NAMALWA (cell line): ENCODE measurements at regions not wholly inside any gene's neighbourhood (a gene's known extent, or its start where the extent isn't known, plus 50 kb on each side); places are given as distances from the start of the nearest gene placed in this dataset.
"Not testable (repeated sequence)": the region's sequence is repeated elsewhere in the genome, so short reads cannot be mapped to it uniquely, and the experiment has no call there.

Source experiments
- DNase-seq: peaks from one replicate; pipeline ENCODE4 v3.0.0-alpha.2; 2015; ENCODE audit warnings: low spot score

DNA sequence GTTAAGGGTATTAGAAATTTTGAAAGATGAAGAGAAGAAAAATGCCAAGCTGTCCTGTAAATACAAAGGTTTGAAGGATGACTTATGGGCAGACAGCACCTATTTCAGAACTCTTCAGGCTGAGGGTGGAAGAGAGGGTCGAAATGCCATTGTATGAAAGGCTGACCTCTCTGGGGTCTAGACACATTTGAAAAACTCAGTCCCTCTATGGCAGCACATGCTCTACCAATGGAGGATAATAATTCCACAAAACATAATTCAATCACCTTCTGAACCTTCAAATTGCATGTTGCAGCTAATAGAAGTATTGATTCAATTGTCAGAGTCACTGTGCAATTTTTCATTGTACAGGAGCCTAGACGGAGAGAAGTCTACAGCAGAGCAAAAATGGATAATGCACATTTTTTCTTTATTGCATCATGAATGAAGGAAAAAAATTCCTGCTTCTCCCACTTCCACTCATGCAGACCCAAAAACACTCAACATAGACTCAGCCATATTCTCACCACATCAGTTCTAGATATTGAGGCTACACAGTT lies 569.1 kb downstream of the TBL1XR1 start:
- no peak for DNase-seq

DNA sequence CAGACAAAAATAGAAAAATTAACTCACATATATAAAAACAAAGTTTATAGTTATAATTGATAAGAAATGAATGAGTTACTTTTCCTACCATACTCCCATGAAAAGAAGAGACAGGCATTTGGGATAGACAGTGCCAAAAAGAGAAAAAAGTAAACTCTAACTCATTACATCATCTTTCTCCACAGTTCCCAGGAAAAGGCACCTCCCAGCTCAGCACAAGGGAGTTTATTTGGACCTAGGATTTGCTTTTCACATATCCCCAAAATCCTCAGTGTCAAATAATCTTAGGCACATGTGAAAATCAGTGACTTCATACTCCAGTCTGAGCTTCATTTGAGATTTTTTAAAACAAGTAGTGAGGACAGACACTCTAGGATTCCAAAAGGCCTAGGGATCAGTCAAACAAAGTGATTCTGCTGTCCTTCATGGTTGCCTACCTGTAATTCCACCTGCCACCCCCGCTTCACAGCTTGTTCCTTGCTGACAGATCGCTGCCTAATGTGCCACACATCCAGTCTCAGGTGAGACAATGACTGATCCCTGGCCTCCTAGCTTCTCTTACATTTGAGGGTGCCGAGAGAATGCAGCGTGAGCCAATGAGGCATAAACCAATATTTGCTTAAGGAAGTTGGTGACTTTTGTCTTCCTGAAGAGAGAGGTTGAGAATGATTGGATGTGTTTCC lies 573.7 kb downstream of the TBL1XR1 start:
- DNase-seq: no peak

- DNase-seq: no peak
Measured at GRCh38 chr3:176619833-176620232, 577.4 kb downstream of the TBL1XR1 start.

- DNase-seq: no peak
Measured at GRCh38 chr3:176615826-176616225, 581.5 kb downstream of the TBL1XR1 start.

DNA sequence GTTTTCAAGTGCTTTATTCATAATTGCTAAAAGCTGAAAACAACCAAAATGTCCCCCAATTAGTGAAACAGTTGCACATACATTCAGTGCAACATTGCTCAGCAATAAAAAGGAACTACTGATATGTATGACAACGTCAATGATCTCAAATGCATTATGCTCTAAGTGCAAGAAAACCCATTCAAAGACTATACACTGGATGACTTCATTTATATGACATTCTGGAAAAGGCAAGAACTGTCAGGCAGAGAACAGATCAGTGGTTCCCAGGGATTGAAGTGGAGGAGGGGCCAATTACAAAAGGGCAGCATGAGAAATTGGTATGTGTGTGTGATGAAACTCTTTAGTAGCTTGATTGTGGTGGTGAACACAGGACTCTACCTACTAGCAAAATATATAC lies 585.6 kb downstream of the TBL1XR1 start:
- DNase-seq: no peak

GRCh38 chr3:176609361-176609760 lies 587.9 kb downstream of the TBL1XR1 start:
- no peak for DNase-seq

DNA sequence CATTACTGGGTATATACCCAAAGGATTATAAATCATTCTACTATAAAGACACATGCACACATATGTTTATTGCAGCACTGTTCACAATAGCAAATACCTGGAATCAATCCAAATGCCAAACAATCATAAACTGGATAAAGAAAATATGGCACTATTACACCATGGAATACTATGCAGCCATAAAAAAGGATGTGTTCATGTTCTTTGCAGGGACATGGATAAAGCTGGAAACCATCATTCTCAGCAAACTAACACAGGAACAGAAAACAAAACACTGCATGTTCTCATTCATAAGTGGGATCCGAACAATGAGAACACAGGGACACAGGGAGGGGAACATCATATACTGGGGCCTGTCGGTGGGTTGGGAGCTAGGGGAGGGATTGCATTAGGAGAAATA lies 591.7 kb downstream of the TBL1XR1 start:
- not testable (repeated sequence) for DNase-seq

GRCh38 chr3:176595307-176595706 lies 602.0 kb downstream of the TBL1XR1 start:
- no peak for DNase-seq

DNA sequence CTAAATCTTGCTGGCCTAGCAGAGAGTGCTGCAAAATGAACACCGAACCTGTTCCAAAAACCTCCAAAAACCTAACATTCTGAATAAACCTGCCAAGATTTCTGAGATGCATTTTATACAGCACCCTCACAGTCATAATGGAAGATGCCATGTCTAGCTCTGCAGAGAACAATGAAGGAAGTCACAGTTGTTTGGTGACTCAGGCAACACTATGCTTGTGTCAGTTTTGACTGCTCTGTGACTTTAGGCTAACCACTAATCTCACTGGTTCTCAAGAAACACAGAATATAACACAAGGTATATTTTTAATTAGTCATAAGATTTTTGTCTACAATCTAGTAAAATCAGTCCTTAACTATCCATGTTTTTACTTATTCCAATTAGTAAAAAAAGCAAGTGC lies 606.6 kb downstream of the TBL1XR1 start:
- no peak for DNase-seq

DNA sequence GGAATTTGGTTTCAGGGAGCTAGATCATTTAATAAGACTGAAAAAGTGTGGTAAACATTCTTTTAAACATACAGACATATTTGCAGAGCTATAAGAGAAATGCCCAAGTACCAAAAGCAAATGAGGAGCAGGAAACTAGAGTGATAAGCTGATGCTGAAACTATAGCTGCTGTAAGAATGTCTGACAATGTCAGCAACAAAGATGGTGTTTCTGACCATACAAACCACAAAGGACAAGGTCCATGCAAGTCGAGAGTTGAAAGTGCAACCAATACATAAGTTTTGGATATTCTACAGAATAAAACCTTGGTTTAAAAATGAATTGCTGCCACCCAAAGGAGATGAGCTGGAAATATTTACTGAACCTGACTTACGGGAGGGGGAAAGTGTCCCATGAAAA lies 610.2 kb downstream of the TBL1XR1 start:
- DNase-seq: no peak

DNA sequence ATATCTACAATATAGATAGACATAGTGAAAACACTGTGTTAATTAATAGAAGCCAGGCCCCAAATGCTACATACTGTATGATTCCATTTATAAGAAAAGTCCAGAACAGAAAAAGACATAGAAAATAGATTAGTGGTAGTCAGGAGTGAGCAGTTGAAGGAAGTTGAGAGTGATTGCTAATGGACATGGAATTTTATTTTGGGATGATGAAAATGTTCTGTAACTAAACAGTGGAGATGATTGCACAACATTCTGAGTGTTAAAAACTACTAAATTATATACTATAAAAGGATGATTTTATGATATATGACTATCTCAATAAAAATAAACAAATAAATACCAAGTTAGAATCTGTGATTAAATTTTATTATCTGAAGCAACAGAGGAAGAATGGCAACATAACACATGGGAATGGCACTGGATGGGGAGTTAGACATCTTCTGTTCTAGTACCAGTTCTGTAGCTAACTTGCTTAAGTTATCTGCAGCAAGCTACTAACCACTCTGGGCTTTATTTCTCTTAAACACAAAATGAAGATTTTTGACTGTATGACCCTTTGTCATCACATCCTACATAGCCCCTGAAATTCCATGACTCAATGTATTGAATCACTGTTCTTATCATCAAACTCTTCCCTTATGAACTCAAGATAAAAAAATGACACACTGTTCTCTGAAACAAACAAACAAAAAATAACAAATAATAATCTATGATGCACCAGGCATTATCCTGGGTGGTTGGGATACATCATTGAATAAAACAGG lies 612.7 kb downstream of the TBL1XR1 start:
- no peak for DNase-seq

DNA sequence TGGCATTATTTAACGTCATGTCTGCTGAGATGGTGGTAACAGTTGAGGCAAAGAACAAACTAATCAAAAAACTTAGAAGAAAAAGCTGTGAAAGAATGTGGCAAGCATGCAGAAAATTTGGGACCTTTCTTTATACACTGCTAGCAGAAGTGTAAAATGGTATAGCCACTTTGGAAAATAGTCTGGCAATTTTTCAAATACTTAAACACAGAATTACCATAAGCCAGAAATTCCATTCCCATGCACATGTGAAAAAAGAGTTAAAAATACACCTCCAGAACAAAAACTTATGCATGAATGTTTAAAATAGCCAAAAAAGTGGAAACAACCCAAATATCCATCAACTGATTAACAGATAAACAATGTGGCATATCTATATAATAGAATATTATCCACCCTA lies 613.3 kb downstream of the TBL1XR1 start:
- DNase-seq: no peak

- no peak for DNase-seq
Measured at GRCh38 chr3:176581589-176581988, 615.7 kb downstream of the TBL1XR1 start.

DNA sequence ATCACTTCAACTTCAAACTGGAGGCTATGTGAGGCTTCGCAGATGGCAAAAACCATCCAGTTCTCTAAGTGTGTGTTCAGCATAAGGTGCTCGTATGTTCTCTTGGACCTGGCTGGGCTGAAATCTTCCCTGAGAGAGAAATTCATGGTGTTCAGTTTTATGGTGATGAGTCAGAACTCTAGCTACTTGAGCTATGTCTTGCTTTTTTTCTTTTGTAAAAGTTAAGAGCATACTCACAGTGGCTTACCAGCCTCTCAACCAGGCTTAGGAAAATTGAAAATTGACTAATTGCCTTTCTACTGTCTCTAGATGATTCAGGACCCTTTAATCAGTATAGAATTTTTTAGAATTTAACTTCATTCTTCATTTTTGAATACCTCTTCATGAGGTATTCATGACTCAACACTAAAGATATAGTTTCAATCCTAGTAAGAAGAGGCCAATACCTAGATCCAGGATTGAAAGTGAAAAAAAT lies 617.5 kb downstream of the TBL1XR1 start:
- no peak for DNase-seq

DNA sequence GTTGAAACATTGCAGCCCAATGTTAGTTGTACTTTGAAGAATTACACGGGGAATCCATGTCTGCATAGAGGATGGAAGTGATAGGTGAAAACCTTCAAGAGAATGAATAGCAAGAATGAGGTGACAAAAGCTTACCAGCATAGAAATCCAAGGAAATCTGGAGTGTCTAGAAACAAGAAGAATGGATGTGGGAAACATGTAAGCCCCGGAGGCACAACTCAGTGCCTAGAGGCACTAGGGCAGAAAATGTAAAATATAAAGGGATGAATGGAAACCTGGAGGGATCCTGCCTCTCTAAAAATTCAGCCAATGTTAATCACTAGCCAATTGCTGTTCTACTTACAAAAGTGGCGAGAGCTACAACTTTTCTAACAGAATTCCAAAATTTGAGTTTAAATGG lies 619.0 kb downstream of the TBL1XR1 start:
- DNase-seq: no peak

- no peak for DNase-seq
Measured at GRCh38 chr3:176577447-176577846, 619.8 kb downstream of the TBL1XR1 start.

- no peak for DNase-seq
Measured at GRCh38 chr3:176574786-176575185, 622.5 kb downstream of the TBL1XR1 start.

DNA sequence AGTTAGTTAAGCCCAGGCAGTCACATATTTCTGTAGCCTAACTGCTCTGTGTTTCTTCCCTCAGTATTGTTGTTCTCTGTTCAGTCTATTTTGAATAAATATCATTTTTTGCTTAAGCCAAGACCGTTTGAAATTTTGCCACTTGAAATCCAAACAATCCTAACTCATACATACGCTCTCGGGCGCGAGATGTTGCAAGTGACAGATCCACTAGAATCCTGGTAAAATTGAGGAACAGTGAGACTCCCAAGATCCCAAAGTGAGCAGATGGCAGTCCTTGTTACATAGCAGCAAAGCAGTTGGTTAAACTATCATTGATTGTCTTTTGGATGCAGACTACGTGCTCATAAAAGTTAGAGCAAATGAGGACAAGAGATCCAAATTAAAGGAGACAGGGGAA lies 625.4 kb downstream of the TBL1XR1 start:
- DNase-seq: no peak

DNA sequence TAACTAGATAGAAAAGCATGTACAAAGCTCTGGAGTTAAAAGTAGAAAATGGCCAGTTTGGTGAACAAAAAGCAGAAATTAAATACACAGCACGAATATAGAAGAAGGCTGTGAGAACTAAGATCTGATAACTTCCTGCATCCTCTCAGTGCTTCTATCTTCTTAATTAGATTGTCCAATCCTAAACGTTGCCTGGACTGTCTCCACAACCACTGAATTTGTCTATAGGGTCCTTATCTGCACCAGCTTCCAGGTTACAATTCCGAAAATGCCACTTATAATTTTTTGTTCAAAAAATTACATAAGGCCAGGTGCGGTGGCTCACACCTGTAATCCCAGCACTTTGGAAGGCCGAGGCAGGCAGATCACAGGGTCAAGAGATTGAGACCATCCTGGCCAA lies 626.3 kb downstream of the TBL1XR1 start:
- no peak for DNase-seq

GRCh38 chr3:176568189-176568588 lies 629.1 kb downstream of the TBL1XR1 start:
- DNase-seq: no peak

GRCh38 chr3:176566757-176567156 lies 630.5 kb downstream of the TBL1XR1 start:
- DNase-seq: no peak

DNA sequence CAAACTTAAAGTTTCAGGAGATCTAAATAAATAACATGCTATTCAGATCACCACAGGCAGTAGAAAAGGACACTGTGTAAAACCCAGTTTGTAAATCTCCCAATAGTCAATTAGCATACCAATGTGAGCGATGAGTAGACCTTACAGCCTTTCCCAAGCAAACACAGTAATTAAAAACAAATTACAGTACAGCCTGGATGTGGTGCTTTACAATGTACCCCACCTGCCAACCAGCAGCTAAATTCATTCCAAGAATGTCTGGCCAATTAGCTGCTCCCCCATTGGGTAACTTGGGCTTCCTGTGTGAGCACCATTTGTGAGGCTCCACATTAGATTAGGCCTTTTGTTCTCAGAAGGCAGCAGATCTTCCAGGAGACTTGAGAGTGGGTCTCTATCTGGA lies 635.0 kb downstream of the TBL1XR1 start:
- no peak for DNase-seq

GRCh38 chr3:176561826-176562225 lies 635.5 kb downstream of the TBL1XR1 start:
- DNase-seq: no peak
